CD4-positive, alpha-beta T cell treated with Interleukin-10 for 1 hour (primary cell): ENCODE measurements at regions not wholly inside any gene's neighbourhood (a gene's known extent, or its start where the extent isn't known, plus 50 kb on each side); places are given as distances from the start of the nearest gene placed in this dataset.

Experiments used
- DNase-seq: peaks from one replicate; pipeline ENCODE4 v3.0.0-alpha.2; 2020

DNA sequence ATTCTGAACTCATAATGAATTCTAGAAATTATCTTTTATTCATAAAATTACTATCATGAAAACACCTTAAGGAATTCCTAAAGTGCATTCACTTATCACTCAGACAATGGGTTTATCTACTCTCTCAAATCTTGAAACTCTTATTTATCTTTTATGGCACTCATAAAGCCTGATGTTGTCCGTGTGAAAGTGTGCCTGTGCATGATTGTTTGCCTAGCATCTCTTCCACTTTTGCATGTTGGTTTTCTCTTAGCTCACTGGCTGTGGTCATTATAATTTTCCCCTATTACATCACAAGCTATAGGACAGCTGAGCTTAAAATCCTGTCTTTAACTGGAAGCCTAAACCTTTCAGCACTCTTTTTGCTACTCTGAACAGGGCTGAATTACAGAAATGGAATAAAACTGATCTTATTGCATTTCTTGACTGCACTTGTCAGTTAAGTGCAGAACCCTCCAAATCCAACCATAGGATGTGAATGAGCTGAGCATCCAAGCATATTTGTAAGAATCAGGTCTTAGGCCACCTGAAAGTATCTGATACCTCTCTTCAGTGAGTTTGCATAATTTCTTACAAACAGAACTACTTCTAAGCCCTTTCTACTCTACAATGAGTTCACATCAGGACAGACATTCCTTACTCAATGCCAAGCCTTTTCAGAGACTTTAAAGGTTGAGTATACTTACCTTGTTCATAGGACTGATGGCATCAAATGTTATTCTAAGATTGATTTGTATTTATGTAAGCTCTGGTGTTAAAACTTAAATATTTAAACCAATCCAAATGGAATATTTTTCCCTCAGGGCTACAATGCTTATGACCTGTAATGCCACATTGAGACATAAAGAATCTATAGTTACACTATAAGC is 221.2 kb upstream of the KITLG start:
- no peak for DNase-seq

GRCh38 chr12:88793096-88793495 is 212.8 kb upstream of the KITLG start:
- no peak for DNase-seq

GRCh38 chr12:88790231-88790630 is 210.0 kb upstream of the KITLG start:
- no peak for DNase-seq

- no peak for DNase-seq
Observed at GRCh38 chr12:88784166-88784565, 203.9 kb upstream of the KITLG start.

- no peak for DNase-seq
Observed at GRCh38 chr12:88782351-88782750, 202.1 kb upstream of the KITLG start.

DNA sequence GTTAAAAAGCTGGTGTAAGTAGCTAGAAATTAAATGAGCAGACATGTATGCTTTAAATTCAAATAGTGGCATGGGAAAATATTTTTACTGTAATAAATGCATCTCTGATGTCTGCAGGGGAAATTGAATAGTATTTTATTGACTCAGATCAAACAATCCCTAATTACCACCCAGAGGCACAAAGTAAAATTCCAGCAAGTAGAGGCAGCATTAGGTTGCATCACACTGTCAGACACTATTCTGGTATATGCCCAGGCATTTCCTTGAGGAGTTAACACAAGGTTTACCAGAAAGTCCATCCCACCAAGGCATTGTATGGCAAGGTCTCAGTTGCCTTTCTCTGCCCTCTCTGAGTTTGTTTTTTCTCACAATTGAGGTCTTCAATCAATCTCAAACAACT is 201.6 kb upstream of the KITLG start:
- DNase-seq: no peak

- no peak for DNase-seq
Observed at GRCh38 chr12:88778064-88778463, 197.8 kb upstream of the KITLG start.

DNA sequence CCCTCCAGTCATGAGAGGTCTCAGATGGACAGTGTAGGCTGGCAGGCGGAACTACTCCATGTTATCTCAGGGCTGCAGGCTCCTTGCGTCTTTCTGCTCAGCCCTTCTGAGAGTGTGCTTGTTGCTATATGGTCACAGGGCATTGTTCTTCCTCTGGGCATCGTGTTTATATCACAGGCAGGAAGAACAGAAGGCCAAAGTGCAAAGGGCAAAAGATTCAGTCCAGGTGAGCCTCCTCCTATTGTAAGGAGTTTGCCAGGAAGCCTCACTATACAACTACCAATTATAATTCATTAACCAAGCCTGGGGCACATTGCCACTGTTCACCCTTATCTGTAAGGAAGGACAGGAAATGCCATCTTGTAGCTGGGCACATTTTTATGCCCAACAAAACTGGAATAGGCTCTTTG is 195.5 kb upstream of the KITLG start:
- no peak for DNase-seq

DNA sequence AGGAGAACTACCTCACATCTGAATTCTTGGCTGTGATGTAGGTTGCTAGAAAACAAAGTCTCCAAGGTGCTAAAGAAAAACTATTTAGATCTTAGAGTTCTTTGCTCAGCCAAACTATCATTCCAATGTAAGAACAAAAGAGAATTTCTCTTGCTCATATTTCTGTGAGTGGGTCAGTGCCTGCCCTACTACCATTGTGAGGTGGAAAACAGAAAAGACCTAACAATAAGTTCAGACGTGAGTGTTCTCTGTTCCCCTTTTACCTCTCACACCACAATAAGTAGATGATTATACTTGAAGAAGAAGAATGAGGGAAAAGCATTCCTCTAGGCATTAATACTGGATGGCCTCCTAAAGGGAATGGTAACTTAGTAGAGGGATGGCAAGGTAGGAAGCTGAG is 187.4 kb upstream of the KITLG start:
- DNase-seq: no peak

- DNase-seq: no peak
Observed at GRCh38 chr12:88764781-88765480, 184.7 kb upstream of the KITLG start.

DNA sequence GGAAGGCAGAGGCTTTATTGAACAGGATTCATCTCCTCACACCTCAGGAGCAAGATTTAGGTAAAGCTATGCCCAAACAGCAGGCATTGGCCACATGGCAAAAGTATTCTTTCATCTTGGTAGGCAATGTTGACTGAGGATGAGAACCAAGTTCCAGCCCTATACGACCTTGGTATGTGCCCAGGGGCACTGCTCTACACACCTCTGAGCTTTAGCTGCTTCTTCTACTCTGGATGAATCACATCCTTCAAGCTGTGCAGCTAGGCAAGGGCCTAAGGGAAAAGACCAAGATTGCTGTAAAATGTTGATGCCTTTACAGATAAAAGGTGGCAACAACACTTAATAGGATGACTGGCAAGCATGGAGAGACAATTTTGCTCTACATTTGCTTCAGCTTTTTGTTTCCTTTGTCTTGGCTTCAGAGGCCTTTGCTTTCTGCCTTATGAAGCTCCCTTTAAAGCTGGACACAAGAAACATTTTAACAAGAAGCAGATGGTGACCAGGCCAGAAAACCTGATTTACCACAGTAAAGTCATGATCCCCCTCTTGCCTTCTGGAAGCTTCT is 183.3 kb upstream of the KITLG start:
- no peak for DNase-seq

DNA sequence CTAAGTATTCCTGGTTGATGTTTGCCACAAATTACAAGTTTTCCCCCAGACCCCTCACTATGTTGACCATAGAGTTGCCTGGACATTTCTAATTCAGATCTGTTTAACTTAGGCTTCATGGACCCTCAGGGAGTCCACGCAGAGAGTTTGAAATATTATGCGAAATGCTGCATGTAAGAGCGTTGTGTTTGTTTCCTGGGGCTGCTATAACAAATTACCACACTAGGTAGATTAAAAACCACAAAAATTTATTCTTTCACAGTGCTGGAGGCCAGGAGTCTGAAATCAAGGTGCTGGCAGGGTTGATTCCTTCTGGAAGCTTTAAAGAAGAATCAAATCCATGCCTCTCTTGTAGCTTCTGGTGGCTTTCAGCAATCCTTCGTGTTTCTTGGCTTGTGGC is 177.9 kb upstream of the KITLG start:
- no peak for DNase-seq

DNA sequence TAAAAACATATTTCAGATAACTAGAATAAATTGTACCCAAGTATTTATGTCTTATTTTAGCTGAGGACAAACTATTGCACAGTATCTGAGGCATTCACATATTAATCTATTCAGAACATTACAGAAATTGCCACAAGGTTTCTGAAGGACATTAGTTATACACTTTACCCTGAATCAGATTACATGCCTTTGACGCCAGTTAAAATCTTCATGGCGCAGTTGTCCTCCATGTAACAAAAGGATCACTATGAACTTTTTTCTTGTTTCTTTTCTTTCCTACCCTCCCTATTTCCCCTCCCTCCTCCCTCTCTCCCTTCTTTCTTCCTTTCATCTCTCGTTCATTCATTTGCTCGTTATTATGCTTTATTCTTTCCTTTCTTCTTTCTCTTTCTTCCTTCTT is 176.6 kb upstream of the KITLG start:
- DNase-seq: no peak

DNA sequence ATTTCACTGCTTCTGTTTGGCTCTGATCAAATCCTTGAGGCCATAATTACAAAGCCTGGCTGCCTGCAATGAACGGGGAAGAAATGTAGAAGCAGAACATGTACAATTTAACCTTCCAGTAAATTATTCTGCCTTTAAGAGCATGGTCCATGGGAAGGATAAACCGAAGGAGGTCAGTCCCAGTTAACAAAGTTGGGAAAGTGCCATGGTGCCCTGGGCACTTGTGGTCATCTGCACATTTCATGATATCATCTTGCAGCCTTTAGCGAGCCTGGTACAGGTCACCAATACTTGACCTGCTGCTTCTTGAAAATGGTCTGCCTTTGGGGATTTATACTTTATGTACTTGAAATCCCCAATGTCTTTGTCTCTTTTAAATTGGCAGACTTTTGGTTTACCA is 175.9 kb upstream of the KITLG start:
- no peak for DNase-seq

DNA sequence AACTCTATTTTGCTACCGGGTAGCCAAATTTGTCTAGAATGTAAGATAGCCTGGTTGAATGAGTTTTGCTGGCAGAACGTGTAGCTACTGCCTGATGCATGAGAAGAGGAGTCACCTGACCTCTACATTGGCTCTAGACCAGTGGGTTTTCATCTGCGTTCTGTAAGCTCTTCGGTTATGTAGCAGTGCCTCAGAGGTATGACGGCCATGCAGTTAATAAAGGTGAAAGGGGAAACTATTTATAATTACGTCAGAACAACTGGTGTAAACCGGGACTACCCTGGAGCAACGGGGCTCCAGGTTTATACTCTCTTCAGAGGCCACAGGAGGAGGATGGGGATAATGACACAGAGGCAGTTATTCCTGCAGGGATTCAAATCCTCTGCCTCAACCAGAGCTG is 173.4 kb upstream of the KITLG start:
- no peak for DNase-seq

GRCh38 chr12:88753066-88753465 is 172.8 kb upstream of the KITLG start:
- DNase-seq: no peak

GRCh38 chr12:88752183-88752582 is 171.9 kb upstream of the KITLG start:
- DNase-seq: no peak

DNA sequence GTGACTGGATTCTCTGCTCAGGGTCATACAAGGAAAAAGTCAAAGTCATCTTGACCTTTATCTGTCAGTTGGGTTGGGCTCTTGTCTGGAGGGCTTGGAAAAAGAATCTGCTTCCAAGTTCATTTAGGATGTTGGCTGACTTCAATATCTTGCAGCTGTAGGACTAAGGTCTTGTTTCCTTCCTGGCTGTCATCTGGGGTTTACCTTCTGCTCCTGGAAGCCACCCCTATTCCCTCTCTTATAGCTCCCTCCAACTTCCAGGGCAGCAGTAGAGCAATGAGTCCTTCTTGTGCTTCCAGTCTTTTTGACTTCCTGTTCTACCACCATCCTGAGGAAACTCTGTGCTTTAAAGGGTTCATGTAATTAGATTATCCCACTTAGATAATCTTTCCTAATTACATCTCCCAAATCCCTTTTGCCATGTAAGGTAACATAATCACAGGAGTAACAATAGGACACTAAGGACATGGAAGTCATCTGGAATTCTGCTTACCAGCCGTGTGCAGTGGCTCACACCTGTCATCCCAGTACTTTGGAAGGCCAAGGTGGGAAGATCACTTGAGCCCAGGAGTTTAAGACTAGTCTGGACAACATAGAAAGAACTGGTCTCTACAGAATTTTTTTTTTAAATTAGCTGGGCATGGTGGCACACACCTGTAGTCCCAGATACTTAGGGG is 170.7 kb upstream of the KITLG start:
- DNase-seq: no peak

DNA sequence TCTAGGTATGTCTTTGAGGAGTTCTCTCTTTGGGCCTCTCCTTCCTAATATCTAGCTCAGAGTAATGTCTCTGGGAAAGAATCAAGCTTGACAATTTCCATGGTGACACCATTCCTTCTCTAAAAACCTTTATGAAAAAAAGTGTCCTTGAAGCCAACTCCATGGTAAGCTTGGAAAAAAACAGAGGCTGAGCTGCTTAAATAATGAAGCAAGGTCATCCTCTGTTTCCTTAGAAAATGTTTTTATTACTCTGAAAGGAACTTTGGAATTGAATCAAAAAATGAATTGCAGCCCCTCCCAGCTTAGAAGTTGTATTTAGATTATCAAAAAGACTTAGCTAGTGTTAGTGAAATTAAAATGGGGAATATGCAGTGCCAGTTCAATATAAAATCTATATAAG is 166.1 kb upstream of the KITLG start:
- DNase-seq: no peak

- DNase-seq: no peak
Observed at GRCh38 chr12:88743946-88744685, 163.8 kb upstream of the KITLG start.

DNA sequence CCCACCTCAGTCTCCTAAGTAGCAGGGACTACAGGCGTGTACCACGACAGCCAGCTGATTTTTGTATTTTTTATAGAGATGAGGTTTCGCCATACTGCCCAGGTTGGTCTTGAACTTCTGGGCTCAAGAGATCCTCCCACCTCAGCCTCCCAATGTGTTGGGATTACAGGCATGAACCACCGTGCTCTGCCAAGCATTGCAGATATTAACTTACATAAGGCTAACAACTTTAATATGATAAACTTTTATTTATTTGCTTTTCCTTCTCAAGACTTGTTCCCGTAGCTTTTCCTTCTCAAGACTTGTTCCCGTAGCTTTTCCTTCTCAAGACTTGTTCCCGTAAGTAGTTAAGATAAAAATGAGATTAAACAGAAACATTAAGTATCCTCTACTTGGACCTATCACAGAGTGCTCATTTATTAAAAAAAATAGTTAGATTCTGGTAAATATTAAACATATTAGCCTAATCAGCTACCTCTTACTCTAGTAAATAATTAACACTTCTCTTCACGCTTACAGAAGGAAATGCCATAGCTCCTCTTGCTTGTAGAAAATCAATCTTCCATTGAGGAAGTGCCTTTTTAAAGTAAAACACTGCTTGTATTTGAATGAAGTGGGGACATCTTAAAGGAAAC is 157.7 kb upstream of the KITLG start:
- no peak for DNase-seq

GRCh38 chr12:88736031-88736430 is 155.8 kb upstream of the KITLG start:
- no peak for DNase-seq
